A673 (cell line): ENCODE measurements at regions not wholly inside any gene's neighbourhood (a gene's known extent, or its start where the extent isn't known, plus 50 kb on each side); places are given as distances from the start of the nearest gene placed in this dataset.

Source experiments
- BruUV-seq: library from RNA; stranded (reverse); fragments of 400-500 nt; replicated peaks from 2 replicates; lab custom pipeline; 2021; lab: Mats Ljungman, UMichigan
- CTCF ChIA-PET: fragments of 300-600 bp; sonication (Branson Sonifier 250); formaldehyde crosslinking; loops from one replicate; lab custom pipeline; 2022; ENCODE audit warnings: antibody characterized with exemption; lab: Charles Lee
- POLR2A ChIA-PET: fragments of 300-600 bp; sonication (Branson Sonifier 250); formaldehyde crosslinking; loops from one replicate; lab custom pipeline; 2022; ENCODE audit warnings: antibody characterized with exemption; ENCODE audit not compliant: low non-redundant PET; lab: Charles Lee
- DNase-seq: peaks from one replicate; pipeline ENCODE4 v3.0.0-alpha.2; 2015; ENCODE audit warnings: low spot score
- H3K27ac ChIP-seq: fragments of 200-600 bp; sonication (generic); 2 replicates; pipeline ENCODE4 v1.5.1; 2016; ENCODE audit warnings: mixed run types, low read depth, mild to moderate bottlenecking, mixed read lengths, antibody characterized with exemption, low read length; ENCODE audit not compliant: poor library complexity, severe bottlenecking
- H3K27me3 ChIP-seq: fragments of 200-600 bp; sonication (generic); replicated peaks from 2 replicates; pipeline ENCODE4 v1.6.1; 2017; ENCODE audit warnings: mixed run types, low read depth, mild to moderate bottlenecking, mixed read lengths, antibody characterized with exemption, low read length; ENCODE audit not compliant: insufficient read depth, poor library complexity
- H3K36me3 ChIP-seq: fragments of 200-600 bp; sonication (generic); 2 replicates; pipeline ENCODE4 v1.6.1; 2016; ENCODE audit warnings: mixed run types, mild to moderate bottlenecking, mixed read lengths, antibody characterized with exemption, low read length; ENCODE audit not compliant: insufficient read depth, poor library complexity, severe bottlenecking
- H3K4me1 ChIP-seq: fragments of 200-600 bp; sonication (generic); 2 replicates; pipeline ENCODE4 v1.6.1; 2017; ENCODE audit warnings: mixed run types, mild to moderate bottlenecking, mixed read lengths, antibody characterized with exemption, low read length; ENCODE audit not compliant: insufficient read depth, poor library complexity, severe bottlenecking
- H3K4me3 ChIP-seq: fragments of 200-600 bp; sonication (generic); 2 replicates; pipeline ENCODE4 v1.5.1; 2016; ENCODE audit warnings: low read depth, mixed run types, mild to moderate bottlenecking, mixed read lengths, low read length; ENCODE audit not compliant: poor library complexity, severe bottlenecking
- H3K9me3 ChIP-seq: fragments of 200-600 bp; sonication (generic); 2 replicates; pipeline ENCODE4 v1.6.1; 2016; ENCODE audit warnings: mixed run types, low read depth, mild to moderate bottlenecking, mixed read lengths, antibody characterized with exemption, low read length; ENCODE audit not compliant: poor library complexity, severe bottlenecking
- EZH2 ChIP-seq: fragments of 200-600 bp; sonication (generic); IDR thresholded peaks from 2 replicates; pipeline ENCODE4 v1.6.1; 2017; ENCODE audit warnings: borderline replicate concordance, low read depth, mild to moderate bottlenecking, mixed read lengths, antibody characterized with exemption, low read length; ENCODE audit not compliant: poor library complexity, severe bottlenecking
- intact Hi-C: fragments of 100-400 bp; cut with micrococcal nuclease; formaldehyde crosslinking; loops from one replicate; pipeline ENCODE4 v1.10.0; 2022; ENCODE audit not compliant: unreplicated experiment
- TF ChIP-seq, protein P1 (sequence below): fragments of 300-800, 200-600 bp; sonication (generic); conservative IDR thresholded peaks from 2 replicates; pipeline ENCODE4 v1.5.1; 2017; ENCODE audit warnings: low read depth, mild to moderate bottlenecking, antibody characterized with exemption, low read length, moderate library complexity, mixed read lengths

DNA sequence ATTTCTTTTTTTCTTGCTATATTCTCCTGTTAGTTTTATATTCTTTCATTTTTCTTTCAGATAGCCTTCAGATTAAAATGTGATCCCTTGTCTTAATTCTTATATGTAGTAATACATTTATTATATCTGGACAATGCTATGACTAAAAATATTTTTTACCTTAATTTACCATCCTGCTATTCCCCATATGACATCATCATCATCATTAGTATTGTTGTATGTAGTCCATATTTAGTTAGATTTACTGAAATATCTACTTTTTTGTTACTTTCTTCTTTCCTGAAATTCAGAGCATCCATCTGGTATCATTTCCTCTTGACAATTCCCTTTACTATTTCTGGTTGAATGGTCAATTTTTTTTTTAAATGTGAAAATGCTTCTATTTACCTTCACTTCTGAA is 951.6 kb upstream of the POU3F3 start:
- CTCF ChIA-PET, result no interaction called here
- DNase-seq, result no peak
- POLR2A ChIA-PET, result no interaction called here
- Histone ChIP-seq H3K36me3 (no peaks in the 10 kb centered on the region), H3K4me1 (no peaks in the 10 kb centered on the region), H3K27me3 (no peaks in the 10 kb centered on the region), H3K27ac (no peak overlapping the region), H3K9me3 (no peaks in the 10 kb centered on the region), H3K4me3 (no peak overlapping the region)
- no peak for TF ChIP-seq EZH2
- TF ChIP-seq, protein P1, sequence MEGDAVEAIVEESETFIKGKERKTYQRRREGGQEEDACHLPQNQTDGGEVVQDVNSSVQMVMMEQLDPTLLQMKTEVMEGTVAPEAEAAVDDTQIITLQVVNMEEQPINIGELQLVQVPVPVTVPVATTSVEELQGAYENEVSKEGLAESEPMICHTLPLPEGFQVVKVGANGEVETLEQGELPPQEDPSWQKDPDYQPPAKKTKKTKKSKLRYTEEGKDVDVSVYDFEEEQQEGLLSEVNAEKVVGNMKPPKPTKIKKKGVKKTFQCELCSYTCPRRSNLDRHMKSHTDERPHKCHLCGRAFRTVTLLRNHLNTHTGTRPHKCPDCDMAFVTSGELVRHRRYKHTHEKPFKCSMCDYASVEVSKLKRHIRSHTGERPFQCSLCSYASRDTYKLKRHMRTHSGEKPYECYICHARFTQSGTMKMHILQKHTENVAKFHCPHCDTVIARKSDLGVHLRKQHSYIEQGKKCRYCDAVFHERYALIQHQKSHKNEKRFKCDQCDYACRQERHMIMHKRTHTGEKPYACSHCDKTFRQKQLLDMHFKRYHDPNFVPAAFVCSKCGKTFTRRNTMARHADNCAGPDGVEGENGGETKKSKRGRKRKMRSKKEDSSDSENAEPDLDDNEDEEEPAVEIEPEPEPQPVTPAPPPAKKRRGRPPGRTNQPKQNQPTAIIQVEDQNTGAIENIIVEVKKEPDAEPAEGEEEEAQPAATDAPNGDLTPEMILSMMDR, result no peak
- no TSS peak for BruUV-seq
- intact Hi-C loops, result no loop called here

DNA sequence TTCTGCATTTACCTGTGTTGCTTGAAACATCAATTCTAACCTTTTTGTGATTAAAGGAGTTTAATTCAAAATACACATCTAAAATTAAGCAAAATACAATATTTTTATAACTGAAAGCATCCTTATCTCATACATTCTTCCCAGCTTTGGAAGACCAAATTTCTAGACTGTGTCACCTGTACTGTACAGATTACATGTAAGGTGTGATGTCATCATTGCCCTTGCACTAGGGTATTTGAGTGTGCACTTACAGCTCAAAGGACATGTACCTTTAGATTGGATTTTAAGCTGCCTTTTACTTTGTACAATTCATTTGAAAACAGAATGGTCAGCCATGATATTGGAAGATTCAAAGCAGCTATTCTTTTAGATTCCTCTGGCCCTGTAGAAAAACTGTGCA is 932.8 kb upstream of the POU3F3 start:
- no peaks in the 10 kb centered on the region for H3K4me1 ChIP-seq
- H3K27me3 ChIP-seq, result peaks cover 3% of the 10 kb centered on the region
- no peak overlapping the region for H3K27ac ChIP-seq
- no peaks in the 10 kb centered on the region for H3K36me3 ChIP-seq
- no peak overlapping the region for H3K4me3 ChIP-seq
- no peaks in the 10 kb centered on the region for H3K9me3 ChIP-seq
- no peak for TF ChIP-seq EZH2
- TF ChIP-seq, protein P1, result no peak
- ChIA-PET POLR2A (no interaction called here), CTCF (no interaction called here)
- no peak for DNase-seq
- BruUV-seq, result no TSS peak
- intact Hi-C loops, result no loop called here

DNA sequence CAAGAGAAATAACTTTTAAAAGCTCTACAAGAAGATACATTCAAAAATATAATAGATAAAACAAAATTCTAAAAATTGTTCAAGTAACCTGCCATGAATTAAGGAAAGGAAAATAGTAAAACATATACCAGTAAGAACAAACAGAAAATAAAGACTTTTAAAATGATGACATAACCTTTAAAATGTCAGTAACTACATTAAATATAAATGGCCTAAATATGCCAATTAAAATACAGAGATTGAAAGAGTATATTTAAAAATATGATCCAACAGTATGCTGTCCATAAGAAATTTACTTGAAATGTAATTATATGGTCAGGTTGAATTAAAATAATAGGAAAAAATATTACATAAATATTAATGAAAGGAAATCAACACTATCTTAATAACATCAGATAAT is 911.7 kb upstream of the POU3F3 start:
- H3K27ac ChIP-seq, result no peak overlapping the region
- no peak for DNase-seq
- BruUV-seq, result no TSS peak
- intact Hi-C loops, result no loop called here
- no peaks in the 10 kb centered on the region for H3K27me3 ChIP-seq
- TF ChIP-seq, protein P1, result no peak
- TF ChIP-seq EZH2, result no peak
- H3K4me3 ChIP-seq, result no peak overlapping the region
- ChIA-PET POLR2A (no interaction called here), CTCF (no interaction called here)
- H3K4me1 ChIP-seq, result no peaks in the 10 kb centered on the region
- peaks cover 8% of the 10 kb centered on the region for H3K9me3 ChIP-seq
- no peaks in the 10 kb centered on the region for H3K36me3 ChIP-seq
